Fibroblast of lung (primary cell): ENCODE measurements at regions not wholly inside any gene's neighbourhood (a gene's known extent, or its start where the extent isn't known, plus 50 kb on each side); places are given as distances from the start of the nearest gene placed in this dataset.

ENCODE experiments used
- DNase-seq, 2 donors: peaks; one replicate each; pipeline versions ENCODE4 v3.0.0 to v3.0.0-alpha.2; 2010; ENCODE audit warnings: low read depth in 2 of 2
- H2AFZ ChIP-seq: 2 replicates; pipeline ENCODE4 v1.5.1; 2012; ENCODE audit warnings: low read length, control low read depth, inconsistent platforms
- H3K27ac ChIP-seq: 2 replicates; pipeline ENCODE4 v1.5.1; 2011; ENCODE audit warnings: low read length, control low read depth; ENCODE audit not compliant: insufficient read depth
- H3K27me3 ChIP-seq: 2 replicates; pipeline ENCODE4 v1.5.1; 2011; ENCODE audit warnings: mild to moderate bottlenecking, low read length; ENCODE audit not compliant: control insufficient read depth, insufficient read depth
- H3K36me3 ChIP-seq: 2 replicates; pipeline ENCODE4 v1.5.1; 2011; ENCODE audit warnings: low read length; ENCODE audit not compliant: control insufficient read depth, insufficient read depth
- H3K4me1 ChIP-seq: 2 replicates; pipeline ENCODE4 v1.5.1; 2011; ENCODE audit warnings: low read length; ENCODE audit not compliant: control insufficient read depth, insufficient read depth; ENCODE audit errors: extremely low read depth
- H3K4me2 ChIP-seq: 2 replicates; pipeline ENCODE4 v1.5.1; 2011; ENCODE audit warnings: low read length, control low read depth; ENCODE audit not compliant: insufficient read depth; ENCODE audit errors: extremely low read depth
- H3K4me3 ChIP-seq, 4 experiments: fragments of 200-600 bp in 1 of 4; sonication (generic) in 1 of 4; replicated peaks in 1 of 4; 2 replicates each; pipeline ENCODE4 v1.5.1; 2011 to 2016; ENCODE audit warnings: low read length in 4 of 4, low read depth in 3 of 4, mild to moderate bottlenecking in 3 of 4, control low read depth in 2 of 4, inconsistent platforms in 1 of 4, mixed read lengths in 1 of 4; ENCODE audit not compliant: insufficient read depth in 1 of 4; ENCODE audit errors: control extremely low read depth in 1 of 4
- H3K79me2 ChIP-seq: 2 replicates; pipeline ENCODE4 v1.5.1; 2012; ENCODE audit warnings: mild to moderate bottlenecking, low read length, inconsistent platforms; ENCODE audit not compliant: control insufficient read depth, insufficient read depth
- H3K9ac ChIP-seq: 2 replicates; pipeline ENCODE4 v1.5.1; 2011; ENCODE audit warnings: mild to moderate bottlenecking, low read length, control low read depth; ENCODE audit not compliant: insufficient read depth
- H3K9me3 ChIP-seq: 2 replicates; pipeline ENCODE4 v1.5.1; 2012; ENCODE audit warnings: low read depth, low read length; ENCODE audit not compliant: control insufficient read depth, insufficient read depth
- H4K20me1 ChIP-seq: 2 replicates; pipeline ENCODE4 v1.5.1; 2011; ENCODE audit warnings: low read length; ENCODE audit not compliant: control insufficient read depth, insufficient read depth; ENCODE audit errors: extremely low read depth
- EZH2 ChIP-seq: IDR thresholded peaks from 2 replicates; pipeline ENCODE4 v1.5.1; 2012; ENCODE audit warnings: low read length, control low read depth, mild to moderate bottlenecking; ENCODE audit errors: missing control alignments
- TF ChIP-seq, protein P1 (sequence below), 2 donors: IDR thresholded peaks in 1 of 2; conservative IDR thresholded peaks in 1 of 2; 1 replicate in 1 of 2; 2 replicates in 1 of 2; pipeline ENCODE4 v1.5.1; 2011 to 2012; ENCODE audit warnings: low read length in 2 of 2, control low read depth in 1 of 2, inconsistent platforms in 1 of 2, low read depth in 1 of 2, mild to moderate bottlenecking in 1 of 2

- no peaks in the 10 kb centered on the region for H3K4me1 ChIP-seq
- no peak overlapping the region for H3K4me2 ChIP-seq
- no peaks in the 10 kb centered on the region for H3K9me3 ChIP-seq
- peaks cover 3% of the 10 kb centered on the region for H3K27me3 ChIP-seq
- H3K79me2 ChIP-seq = no peaks in the 10 kb centered on the region
- no peak for DNase-seq
- no peak overlapping the region for H3K4me3 ChIP-seq
- TF ChIP-seq, protein P1, sequence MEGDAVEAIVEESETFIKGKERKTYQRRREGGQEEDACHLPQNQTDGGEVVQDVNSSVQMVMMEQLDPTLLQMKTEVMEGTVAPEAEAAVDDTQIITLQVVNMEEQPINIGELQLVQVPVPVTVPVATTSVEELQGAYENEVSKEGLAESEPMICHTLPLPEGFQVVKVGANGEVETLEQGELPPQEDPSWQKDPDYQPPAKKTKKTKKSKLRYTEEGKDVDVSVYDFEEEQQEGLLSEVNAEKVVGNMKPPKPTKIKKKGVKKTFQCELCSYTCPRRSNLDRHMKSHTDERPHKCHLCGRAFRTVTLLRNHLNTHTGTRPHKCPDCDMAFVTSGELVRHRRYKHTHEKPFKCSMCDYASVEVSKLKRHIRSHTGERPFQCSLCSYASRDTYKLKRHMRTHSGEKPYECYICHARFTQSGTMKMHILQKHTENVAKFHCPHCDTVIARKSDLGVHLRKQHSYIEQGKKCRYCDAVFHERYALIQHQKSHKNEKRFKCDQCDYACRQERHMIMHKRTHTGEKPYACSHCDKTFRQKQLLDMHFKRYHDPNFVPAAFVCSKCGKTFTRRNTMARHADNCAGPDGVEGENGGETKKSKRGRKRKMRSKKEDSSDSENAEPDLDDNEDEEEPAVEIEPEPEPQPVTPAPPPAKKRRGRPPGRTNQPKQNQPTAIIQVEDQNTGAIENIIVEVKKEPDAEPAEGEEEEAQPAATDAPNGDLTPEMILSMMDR (conservative IDR thresholded peaks at IDR 0.05 in 1 of 2, IDR thresholded peaks at IDR 0.05 in 1 of 2; ENCODE audit: low read depth in 1 of 2, low read length in 2 of 2) = no peak
- no peak for TF ChIP-seq EZH2
- no peak overlapping the region for H2AFZ ChIP-seq
- H3K36me3 ChIP-seq = no peaks in the 10 kb centered on the region
- no peak overlapping the region for H3K9ac ChIP-seq
- H4K20me1 ChIP-seq = no peaks in the 10 kb centered on the region
- H3K27ac ChIP-seq = no peak overlapping the region
Measured at GRCh38 chr6:43941174-43941573, 171.2 kb downstream of the VEGFA start.

- H3K4me1 ChIP-seq = no peaks in the 10 kb centered on the region
- H2AFZ ChIP-seq = no peak overlapping the region
- H3K27ac ChIP-seq = no peak overlapping the region
Measured at GRCh38 chr6:43940393-43941087, 170.5 kb downstream of the VEGFA start.

GRCh38 chr6:43940071-43940392 lies 170.0 kb downstream of the VEGFA start:
- TF ChIP-seq, protein P1 (conservative IDR thresholded peaks at IDR 0.05 in 1 of 2, IDR thresholded peaks at IDR 0.05 in 1 of 2; ENCODE audit: low read depth in 1 of 2, low read length in 2 of 2) = no peak
- TF ChIP-seq EZH2 = no peak
- Histone ChIP-seq H3K36me3 (no peaks in the 10 kb centered on the region), H3K79me2 (no peaks in the 10 kb centered on the region), H3K27ac (no peak overlapping the region), H3K27me3 (peaks cover 3% of the 10 kb centered on the region), H2AFZ (no peak overlapping the region), H3K4me1 (no peaks in the 10 kb centered on the region), H3K9me3 (no peaks in the 10 kb centered on the region), H3K9ac (no peak overlapping the region), H3K4me2 (no peak overlapping the region), H4K20me1 (no peaks in the 10 kb centered on the region), H3K4me3 (no peak overlapping the region)
- no peak for DNase-seq

More at GRCh38 chr6:43940393-43941087, 170.5 kb downstream of the VEGFA start:
- Histone ChIP-seq H3K4me3 (no peak overlapping the region), H3K36me3 (no peaks in the 10 kb centered on the region), H3K9ac (no peak overlapping the region), H3K79me2 (no peaks in the 10 kb centered on the region), H3K27me3 (peaks cover 3% of the 10 kb centered on the region), H3K4me2 (no peak overlapping the region), H4K20me1 (no peaks in the 10 kb centered on the region), H3K9me3 (no peaks in the 10 kb centered on the region)
- TF ChIP-seq, protein P1 (conservative IDR thresholded peaks at IDR 0.05 in 1 of 2, IDR thresholded peaks at IDR 0.05 in 1 of 2; ENCODE audit: low read depth in 1 of 2, low read length in 2 of 2) = no peak
- TF ChIP-seq EZH2 = no peak
- DNase-seq = no peak
